Loucy (cell line): ENCODE measurements at regions not wholly inside any gene's neighbourhood (a gene's known extent, or its start where the extent isn't known, plus 50 kb on each side); places are given as distances from the start of the nearest gene placed in this dataset.

Experiments used
- H2AFZ ChIP-seq: fragments of 200-600 bp; sonication (generic); 2 replicates; pipeline ENCODE4 v1.6.0; 2016; ENCODE audit warnings: antibody characterized with exemption, mild to moderate bottlenecking, low read length, moderate library complexity
- H3F3A ChIP-seq: fragments of 200-600 bp; 2 replicates; pipeline ENCODE4 v1.6.0; 2016; ENCODE audit warnings: antibody characterized with exemption, low read depth, mild to moderate bottlenecking
- H3K27me3 ChIP-seq: fragments of 200-600 bp; sonication (generic); 2 replicates; pipeline ENCODE4 v1.6.1; 2014; ENCODE audit warnings: low read length, mild to moderate bottlenecking; ENCODE audit not compliant: insufficient read depth, poor library complexity, severe bottlenecking
- H3K36me3 ChIP-seq: fragments of 200-600 bp; sonication (generic); 2 replicates; pipeline ENCODE4 v1.6.1; 2016; ENCODE audit warnings: low read length; ENCODE audit not compliant: insufficient read depth
- H3K4me1 ChIP-seq: fragments of 200-600 bp; sonication (generic); 2 replicates; pipeline ENCODE4 v1.5.1; 2014; ENCODE audit warnings: low read length, mild to moderate bottlenecking; ENCODE audit not compliant: insufficient read depth, poor library complexity, severe bottlenecking
- H3K4me2 ChIP-seq: fragments of 200-600 bp; sonication (generic); 2 replicates; pipeline ENCODE4 v1.6.0; 2014; ENCODE audit warnings: antibody characterized with exemption, low read length, low read depth, mild to moderate bottlenecking; ENCODE audit not compliant: poor library complexity, severe bottlenecking
- H3K4me3 ChIP-seq: fragments of 200-600 bp; sonication (generic); 2 replicates; pipeline ENCODE4 v1.5.1; 2014; ENCODE audit warnings: low read length, mild to moderate bottlenecking, mixed read lengths; ENCODE audit not compliant: poor library complexity, severe bottlenecking
- H3K79me2 ChIP-seq: fragments of 200-600 bp; sonication (generic); 2 replicates; pipeline ENCODE4 v1.6.1; 2014; ENCODE audit warnings: low read length; ENCODE audit not compliant: insufficient read depth
- H3K9ac ChIP-seq: fragments of 200-600 bp; sonication (generic); 2 replicates; pipeline ENCODE4 v1.6.0; 2014; ENCODE audit warnings: mild to moderate bottlenecking, low read depth, low read length, moderate library complexity; ENCODE audit not compliant: poor library complexity, severe bottlenecking
- H3K9me2 ChIP-seq: fragments of 200-600 bp; sonication (generic); replicated peaks from 2 replicates; pipeline ENCODE4 v1.6.1; 2016; ENCODE audit warnings: low read depth, low read length, mixed read lengths
- H3K9me3 ChIP-seq: fragments of 200-600 bp; sonication (generic); 2 replicates; pipeline ENCODE4 v1.6.1; 2014; ENCODE audit warnings: mild to moderate bottlenecking, antibody characterized with exemption, low read length, low read depth; ENCODE audit not compliant: insufficient read depth
- H4K20me1 ChIP-seq: fragments of 200-600 bp; sonication (generic); 2 replicates; pipeline ENCODE4 v1.6.0; 2014; ENCODE audit warnings: antibody characterized with exemption, low read length, mild to moderate bottlenecking; ENCODE audit not compliant: insufficient read depth, poor library complexity, severe bottlenecking
- EZH2phosphoT487 ChIP-seq: fragments of 200-600 bp; IDR thresholded peaks from 2 replicates; pipeline ENCODE4 v1.6.1; 2018; ENCODE audit warnings: antibody characterized with exemption, mild to moderate bottlenecking, moderate library complexity, borderline replicate concordance
- TF ChIP-seq, protein P1 (sequence below): fragments of 200-600 bp; sonication (generic); conservative IDR thresholded peaks from 2 replicates; pipeline ENCODE4 v1.5.1; 2014; ENCODE audit warnings: mild to moderate bottlenecking, antibody characterized with exemption, low read length

DNA sequence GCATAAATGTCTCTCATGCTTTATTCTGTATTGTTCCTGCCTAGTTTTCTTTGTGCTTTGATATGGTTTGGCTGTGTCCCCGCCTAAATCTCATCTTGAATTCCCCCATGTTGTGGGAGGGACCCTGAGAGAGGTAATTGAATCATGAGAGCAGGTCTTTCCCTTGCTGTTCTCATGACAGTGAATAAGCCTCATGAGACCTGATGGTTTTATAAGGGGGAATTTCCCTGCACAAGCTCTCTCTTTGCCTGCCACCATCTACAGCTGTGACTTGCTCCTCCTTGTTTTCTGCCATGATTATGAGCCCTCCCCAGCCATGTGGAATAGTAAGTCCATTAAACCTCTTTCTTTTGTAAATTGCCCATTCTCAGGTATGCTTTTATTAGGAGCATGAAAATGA lies 1596.6 kb downstream of the SI start:
- no peak overlapping the region for H2AFZ ChIP-seq
- H3K27me3 ChIP-seq = no peaks in the 10 kb centered on the region
- no peaks in the 10 kb centered on the region for H3K4me1 ChIP-seq
- no peak overlapping the region for H3K4me3 ChIP-seq
- H3F3A ChIP-seq = no peaks in the 10 kb centered on the region
- no peaks in the 10 kb centered on the region for H3K9me2 ChIP-seq
- no peaks in the 10 kb centered on the region for H3K79me2 ChIP-seq
- H3K4me2 ChIP-seq = no peak overlapping the region
- no peak overlapping the region for H3K9ac ChIP-seq
- H3K9me3 ChIP-seq = no peaks in the 10 kb centered on the region
- no peak for TF ChIP-seq EZH2phosphoT487
- H4K20me1 ChIP-seq = no peaks in the 10 kb centered on the region
- H3K36me3 ChIP-seq = no peaks in the 10 kb centered on the region

DNA sequence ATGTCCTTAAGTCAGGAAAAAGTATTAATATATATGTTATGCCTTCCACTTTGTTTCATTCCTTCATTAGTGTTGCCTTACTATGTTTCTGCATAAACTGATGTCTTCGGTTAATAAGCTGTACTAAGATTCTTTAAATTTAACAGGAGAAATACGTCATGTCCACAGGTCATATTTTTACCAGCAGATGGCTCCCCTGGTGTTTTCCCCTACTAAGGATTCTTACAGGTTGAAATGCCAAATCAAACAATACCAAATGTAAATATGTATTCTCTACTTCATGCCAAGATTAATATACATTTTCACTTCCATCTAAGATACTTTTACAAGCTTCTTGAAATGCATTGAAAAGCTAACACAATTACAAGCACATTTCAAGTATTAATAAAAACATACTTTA lies 1602.1 kb downstream of the SI start:
- Histone ChIP-seq H3K4me2 (no peak overlapping the region), H3K9me3 (no peaks in the 10 kb centered on the region), H4K20me1 (no peaks in the 10 kb centered on the region), H3K4me3 (no peak overlapping the region), H3K79me2 (no peaks in the 10 kb centered on the region), H3K27me3 (no peaks in the 10 kb centered on the region), H3K9ac (no peak overlapping the region), H3K9me2 (no peaks in the 10 kb centered on the region), H3K4me1 (no peaks in the 10 kb centered on the region), H3F3A (no peaks in the 10 kb centered on the region), H2AFZ (no peak overlapping the region), H3K36me3 (no peaks in the 10 kb centered on the region)
- TF ChIP-seq, protein P1, sequence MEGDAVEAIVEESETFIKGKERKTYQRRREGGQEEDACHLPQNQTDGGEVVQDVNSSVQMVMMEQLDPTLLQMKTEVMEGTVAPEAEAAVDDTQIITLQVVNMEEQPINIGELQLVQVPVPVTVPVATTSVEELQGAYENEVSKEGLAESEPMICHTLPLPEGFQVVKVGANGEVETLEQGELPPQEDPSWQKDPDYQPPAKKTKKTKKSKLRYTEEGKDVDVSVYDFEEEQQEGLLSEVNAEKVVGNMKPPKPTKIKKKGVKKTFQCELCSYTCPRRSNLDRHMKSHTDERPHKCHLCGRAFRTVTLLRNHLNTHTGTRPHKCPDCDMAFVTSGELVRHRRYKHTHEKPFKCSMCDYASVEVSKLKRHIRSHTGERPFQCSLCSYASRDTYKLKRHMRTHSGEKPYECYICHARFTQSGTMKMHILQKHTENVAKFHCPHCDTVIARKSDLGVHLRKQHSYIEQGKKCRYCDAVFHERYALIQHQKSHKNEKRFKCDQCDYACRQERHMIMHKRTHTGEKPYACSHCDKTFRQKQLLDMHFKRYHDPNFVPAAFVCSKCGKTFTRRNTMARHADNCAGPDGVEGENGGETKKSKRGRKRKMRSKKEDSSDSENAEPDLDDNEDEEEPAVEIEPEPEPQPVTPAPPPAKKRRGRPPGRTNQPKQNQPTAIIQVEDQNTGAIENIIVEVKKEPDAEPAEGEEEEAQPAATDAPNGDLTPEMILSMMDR = peak; percentile 36
- no peak for TF ChIP-seq EZH2phosphoT487

DNA sequence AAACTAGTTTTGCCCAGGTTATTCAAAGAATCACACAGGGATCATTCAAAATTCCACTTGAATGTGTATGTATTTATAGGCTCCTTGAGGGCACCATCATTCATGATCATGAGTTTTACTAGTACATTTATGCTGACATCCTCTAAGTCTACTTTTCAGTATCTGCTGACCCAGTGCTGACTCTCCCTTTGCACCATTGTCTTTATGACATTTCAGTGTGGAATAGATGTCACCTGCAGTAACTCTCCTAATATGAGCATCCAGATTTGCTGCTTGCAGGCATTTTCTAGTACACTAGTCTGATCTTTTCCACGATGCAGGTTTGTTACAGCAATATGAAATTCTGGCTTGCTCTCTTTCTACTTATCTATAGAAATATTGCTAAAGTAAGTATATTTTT lies 1603.5 kb downstream of the SI start:
- H3K4me2 ChIP-seq = no peak overlapping the region
- no peaks in the 10 kb centered on the region for H3K36me3 ChIP-seq
- H3K9me2 ChIP-seq = no peaks in the 10 kb centered on the region
- no peak for TF ChIP-seq EZH2phosphoT487
- TF ChIP-seq, protein P1 = no peak
- H3K4me3 ChIP-seq = no peak overlapping the region
- no peaks in the 10 kb centered on the region for H3K4me1 ChIP-seq
- no peaks in the 10 kb centered on the region for H3K9me3 ChIP-seq
- no peak overlapping the region for H2AFZ ChIP-seq
- H4K20me1 ChIP-seq = no peaks in the 10 kb centered on the region
- no peaks in the 10 kb centered on the region for H3F3A ChIP-seq
- H3K9ac ChIP-seq = no peak overlapping the region
- H3K79me2 ChIP-seq = no peaks in the 10 kb centered on the region
- no peaks in the 10 kb centered on the region for H3K27me3 ChIP-seq

DNA sequence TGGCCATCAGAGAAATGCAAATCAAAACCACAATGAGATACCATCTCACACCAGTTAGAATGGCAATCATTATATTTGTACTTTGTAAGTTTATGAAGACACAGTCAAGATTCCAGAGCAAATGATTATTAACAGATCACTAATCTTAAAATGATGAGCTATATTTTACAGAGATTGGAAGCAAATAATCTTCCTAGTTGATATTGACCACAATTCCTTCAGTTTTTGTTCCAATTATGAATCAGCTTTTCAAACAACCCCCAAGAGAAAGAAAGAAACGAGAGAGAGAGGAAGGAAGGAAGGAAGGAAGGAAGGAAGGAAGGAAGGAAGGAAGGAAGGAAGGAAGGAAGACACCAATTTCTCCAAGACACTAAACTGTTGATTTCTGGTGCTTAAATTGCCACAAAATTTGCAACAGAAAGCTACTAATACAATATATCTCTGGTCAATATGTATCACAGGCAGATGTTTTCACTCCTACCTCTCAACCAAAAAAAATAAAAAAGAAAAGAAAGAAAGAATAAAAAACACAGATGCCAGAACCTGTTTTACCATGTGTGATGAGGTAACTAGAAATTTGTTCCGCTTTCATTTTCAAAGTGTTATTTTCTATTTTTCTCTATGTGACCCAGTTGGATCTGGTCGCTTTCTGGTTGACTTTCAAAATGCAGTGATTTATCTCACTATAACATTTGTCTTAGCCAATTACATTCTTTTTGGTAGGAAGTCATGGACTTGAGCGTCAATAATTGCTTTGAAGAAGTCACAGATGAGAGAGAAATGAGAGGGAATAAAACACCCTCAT lies 1609.6 kb downstream of the SI start:
- Histone ChIP-seq H2AFZ (no peak overlapping the region), H3K79me2 (no peaks in the 10 kb centered on the region), H3K9ac (no peak overlapping the region), H3K4me2 (no peak overlapping the region), H3K4me3 (no peak overlapping the region), H3K9me2 (no peaks in the 10 kb centered on the region), H3K4me1 (no peaks in the 10 kb centered on the region), H4K20me1 (no peaks in the 10 kb centered on the region), H3K36me3 (no peaks in the 10 kb centered on the region), H3K9me3 (no peaks in the 10 kb centered on the region), H3F3A (no peaks in the 10 kb centered on the region), H3K27me3 (no peaks in the 10 kb centered on the region)
- no peak for TF ChIP-seq EZH2phosphoT487
- TF ChIP-seq, protein P1 = no peak
